ENCODE measurements at regions not wholly inside any gene's neighbourhood (a gene's known extent, or its start where the extent isn't known, plus 50 kb on each side); places are given as distances from the start of the nearest gene placed in this dataset.

DNA sequence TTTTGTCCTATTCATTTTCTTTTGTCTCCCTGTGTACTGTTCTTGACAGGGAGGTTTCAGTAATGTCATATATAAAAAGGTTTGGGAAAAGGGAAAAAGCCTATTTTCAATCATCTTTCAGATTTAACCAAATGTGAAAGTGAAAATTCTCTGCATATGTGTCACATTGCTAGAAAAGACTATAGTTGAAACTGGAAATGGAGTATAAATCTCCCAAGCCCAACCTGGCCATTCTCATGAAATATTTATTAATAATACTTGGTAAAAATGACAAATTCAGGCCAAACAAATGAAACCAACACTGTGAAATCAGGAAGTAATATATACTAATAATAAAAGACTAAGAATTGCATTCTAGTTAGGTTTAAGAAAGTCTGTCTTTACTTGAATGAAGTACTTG lies 1129.2 kb downstream of the SLC16A7 start:
- H3K9me3 ChIP-seq (replicated peaks in 1 of 2; ENCODE audit: control insufficient read depth in 1 of 2, insufficient read depth in 1 of 2, low read length in 2 of 2): peaks cover 0 to 4% of the 10 kb centered on the region in 2 donors
- H3K9ac ChIP-seq (ENCODE audit: insufficient read depth, low read length, poor library complexity, severe bottlenecking): no peak overlapping the region
- H3K36me3 Mint-ChIP-seq: no peaks in the 10 kb centered on the region
- no peaks in the 10 kb centered on the region for H4K20me1 ChIP-seq (ENCODE audit: insufficient read depth, low read length)
- no peak overlapping the region for H3K27ac ChIP-seq (ENCODE audit: low read depth in 1 of 2, low read length in 2 of 2)
- H3K4me3 Mint-ChIP-seq: no peak overlapping the region
- H3K9me3 Mint-ChIP-seq: peaks cover 1 to 14% (median 4%) of the 10 kb centered on the region in 7 donors
- no peak overlapping the region for H3K4me2 ChIP-seq (replicated peaks; ENCODE audit: extremely low read depth, low read length, poor library complexity, severe bottlenecking)
- H3K36me3 ChIP-seq (replicated peaks in 1 of 2; ENCODE audit: control insufficient read depth in 1 of 2, insufficient read depth in 2 of 2, low read length in 2 of 2): no peaks in the 10 kb centered on the region
- intact Hi-C loops (cut with micrococcal nuclease): no loop called here
- H3K4me1 Mint-ChIP-seq: no peaks in the 10 kb centered on the region
- no peak for DNase-seq
- H3K27ac Mint-ChIP-seq: no peak overlapping the region
- H2AFZ ChIP-seq (ENCODE audit: insufficient read depth, low read depth, low read length, poor library complexity, severe bottlenecking): no peak overlapping the region
- H3K79me2 ChIP-seq (ENCODE audit: insufficient read depth, low read length): no peaks in the 10 kb centered on the region
- no peak overlapping the region for H3K4me3 ChIP-seq (replicated peaks in 1 of 3; ENCODE audit: low read depth in 2 of 3, low read length in 3 of 3)
- TF ChIP-seq, protein P1, sequence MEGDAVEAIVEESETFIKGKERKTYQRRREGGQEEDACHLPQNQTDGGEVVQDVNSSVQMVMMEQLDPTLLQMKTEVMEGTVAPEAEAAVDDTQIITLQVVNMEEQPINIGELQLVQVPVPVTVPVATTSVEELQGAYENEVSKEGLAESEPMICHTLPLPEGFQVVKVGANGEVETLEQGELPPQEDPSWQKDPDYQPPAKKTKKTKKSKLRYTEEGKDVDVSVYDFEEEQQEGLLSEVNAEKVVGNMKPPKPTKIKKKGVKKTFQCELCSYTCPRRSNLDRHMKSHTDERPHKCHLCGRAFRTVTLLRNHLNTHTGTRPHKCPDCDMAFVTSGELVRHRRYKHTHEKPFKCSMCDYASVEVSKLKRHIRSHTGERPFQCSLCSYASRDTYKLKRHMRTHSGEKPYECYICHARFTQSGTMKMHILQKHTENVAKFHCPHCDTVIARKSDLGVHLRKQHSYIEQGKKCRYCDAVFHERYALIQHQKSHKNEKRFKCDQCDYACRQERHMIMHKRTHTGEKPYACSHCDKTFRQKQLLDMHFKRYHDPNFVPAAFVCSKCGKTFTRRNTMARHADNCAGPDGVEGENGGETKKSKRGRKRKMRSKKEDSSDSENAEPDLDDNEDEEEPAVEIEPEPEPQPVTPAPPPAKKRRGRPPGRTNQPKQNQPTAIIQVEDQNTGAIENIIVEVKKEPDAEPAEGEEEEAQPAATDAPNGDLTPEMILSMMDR (IDR thresholded peaks at IDR 0.05): no peak
- no peaks in the 10 kb centered on the region for H3K27me3 ChIP-seq (ENCODE audit: control insufficient read depth in 2 of 2, insufficient read depth in 2 of 2, low read length in 2 of 2)
- no peaks in the 10 kb centered on the region for H3K27me3 Mint-ChIP-seq (ENCODE audit: low read depth in 3 of 3)
- no peaks in the 10 kb centered on the region for H3K4me1 ChIP-seq (ENCODE audit: control insufficient read depth in 1 of 2, insufficient read depth in 2 of 2, low read length in 2 of 2)

DNA sequence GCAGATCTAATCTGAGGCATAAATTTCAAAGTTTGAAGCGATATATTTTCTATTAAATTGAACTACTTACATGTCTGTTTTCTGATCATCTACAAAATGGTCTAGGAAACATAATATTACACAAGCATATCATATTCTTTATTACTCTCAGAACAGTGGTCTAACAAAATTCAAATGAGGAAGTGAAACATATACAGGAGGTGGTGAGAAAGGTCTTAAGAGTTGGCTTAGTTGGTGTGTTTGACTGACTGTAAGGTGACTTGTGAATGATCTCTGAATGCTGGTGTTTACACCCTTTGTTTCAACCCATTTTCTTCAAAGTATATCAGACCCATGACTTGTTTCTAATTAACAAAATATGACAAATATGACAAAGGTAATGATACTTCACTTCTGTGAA lies 1156.8 kb downstream of the SLC16A7 start:
- peaks cover 0 to 1% (median 0%) of the 10 kb centered on the region in 3 donors for H3K27me3 Mint-ChIP-seq (ENCODE audit: low read depth in 3 of 3)
- no peak overlapping the region for H3K27ac Mint-ChIP-seq
- no peak for DNase-seq
- H3K4me3 Mint-ChIP-seq: no peak overlapping the region
- no peaks in the 10 kb centered on the region for H3K36me3 Mint-ChIP-seq
- no peaks in the 10 kb centered on the region for H3K27me3 ChIP-seq (ENCODE audit: control insufficient read depth in 2 of 2, insufficient read depth in 2 of 2, low read length in 2 of 2)
- no peak overlapping the region for H3K27ac ChIP-seq (ENCODE audit: low read depth in 1 of 2, low read length in 2 of 2)
- intact Hi-C loops (cut with micrococcal nuclease): no loop called here
- H3K79me2 ChIP-seq (ENCODE audit: insufficient read depth, low read length): no peaks in the 10 kb centered on the region
- no peaks in the 10 kb centered on the region for H3K36me3 ChIP-seq (replicated peaks in 1 of 2; ENCODE audit: control insufficient read depth in 1 of 2, insufficient read depth in 2 of 2, low read length in 2 of 2)
- no peaks in the 10 kb centered on the region for H3K9me3 ChIP-seq (replicated peaks in 1 of 2; ENCODE audit: control insufficient read depth in 1 of 2, insufficient read depth in 1 of 2, low read length in 2 of 2)
- no peaks in the 10 kb centered on the region for H3K4me1 ChIP-seq (ENCODE audit: control insufficient read depth in 1 of 2, insufficient read depth in 2 of 2, low read length in 2 of 2)
- H3K4me2 ChIP-seq (replicated peaks; ENCODE audit: extremely low read depth, low read length, poor library complexity, severe bottlenecking): no peak overlapping the region
- no peak overlapping the region for H3K9ac ChIP-seq (ENCODE audit: insufficient read depth, low read length, poor library complexity, severe bottlenecking)
- H2AFZ ChIP-seq (ENCODE audit: insufficient read depth, low read depth, low read length, poor library complexity, severe bottlenecking): no peak overlapping the region
- no peaks in the 10 kb centered on the region for H3K4me1 Mint-ChIP-seq
- no CpG with 5 or more reads among the region's 1 CpG for WGBS (ENCODE audit: insufficient coverage)
- peaks cover 4 to 15% (median 6%) of the 10 kb centered on the region in 7 donors for H3K9me3 Mint-ChIP-seq
- TF ChIP-seq, protein P1 (IDR thresholded peaks at IDR 0.05): no peak
- no peaks in the 10 kb centered on the region for H4K20me1 ChIP-seq (ENCODE audit: insufficient read depth, low read length)
- H3K4me3 ChIP-seq (replicated peaks in 1 of 3; ENCODE audit: low read depth in 2 of 3, low read length in 3 of 3): no peak overlapping the region

Data from CD14-positive monocyte (primary cell).